ENCODE measurements at regions not wholly inside any gene's neighbourhood (a gene's known extent, or its start where the extent isn't known, plus 50 kb on each side); places are given as distances from the start of the nearest gene placed in this dataset.

GRCh38 chr13:90615767-90616166, 731.7 kb upstream of the MIR17HG start:
- TF ChIP-seq YY1 (IDR thresholded peaks at IDR 0.05; ENCODE audit: insufficient read depth, insufficient read length): no peak
- no peak for TF ChIP-seq ZNF274 (IDR thresholded peaks at IDR 0.05; ENCODE audit: low read depth, low read length)
